GM04503 (cell line): ENCODE measurements at regions not wholly inside any gene's neighbourhood (a gene's known extent, or its start where the extent isn't known, plus 50 kb on each side); places are given as distances from the start of the nearest gene placed in this dataset.
A peak's percentile ranks its signal among the peaks of the same experiment; 100 is the strongest.

Experiments
- DNase-seq: peaks from one replicate; pipeline ENCODE4 v3.0.0-alpha.2; 2012; ENCODE audit warnings: low read depth

DNA sequence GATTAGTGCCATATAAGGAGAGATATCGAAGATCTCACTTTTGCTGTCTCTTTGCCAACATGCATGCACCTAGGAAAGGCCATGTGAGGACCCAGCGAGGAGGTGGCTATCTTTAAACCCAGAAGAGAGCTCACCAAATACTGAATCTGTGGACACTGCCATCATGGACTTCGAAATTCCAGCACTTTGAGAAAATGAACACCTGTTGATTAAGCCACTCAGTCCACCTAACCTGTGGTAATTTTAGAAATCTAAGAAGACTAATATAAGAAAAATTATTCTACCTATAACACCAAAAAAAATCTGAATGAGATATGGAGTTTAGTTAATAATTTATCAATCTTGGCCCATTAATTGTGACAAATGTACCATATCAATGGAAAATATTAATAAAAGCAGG lies 193.6 kb upstream of the CARD18 start:
- DNase-seq: no peak

DNA sequence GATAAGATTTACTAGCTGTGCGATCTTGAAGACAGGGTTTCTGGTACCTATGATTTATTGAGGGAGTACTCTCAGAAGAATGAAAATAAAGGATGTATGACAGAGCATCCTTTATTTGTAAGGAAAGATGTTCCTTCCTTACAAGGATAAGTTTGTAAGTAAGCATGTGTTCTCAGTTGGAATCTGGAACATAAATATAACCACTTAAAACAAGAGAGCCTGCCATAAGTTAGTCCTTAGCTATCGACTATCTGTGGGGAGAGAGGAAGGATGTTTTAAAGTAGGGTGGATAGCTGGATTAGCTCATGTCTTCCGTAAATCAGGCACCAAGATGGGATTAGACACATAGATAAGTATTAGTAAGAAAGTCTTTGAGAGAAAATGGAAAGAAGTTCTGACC lies 192.6 kb upstream of the CARD18 start:
- no peak for DNase-seq

DNA sequence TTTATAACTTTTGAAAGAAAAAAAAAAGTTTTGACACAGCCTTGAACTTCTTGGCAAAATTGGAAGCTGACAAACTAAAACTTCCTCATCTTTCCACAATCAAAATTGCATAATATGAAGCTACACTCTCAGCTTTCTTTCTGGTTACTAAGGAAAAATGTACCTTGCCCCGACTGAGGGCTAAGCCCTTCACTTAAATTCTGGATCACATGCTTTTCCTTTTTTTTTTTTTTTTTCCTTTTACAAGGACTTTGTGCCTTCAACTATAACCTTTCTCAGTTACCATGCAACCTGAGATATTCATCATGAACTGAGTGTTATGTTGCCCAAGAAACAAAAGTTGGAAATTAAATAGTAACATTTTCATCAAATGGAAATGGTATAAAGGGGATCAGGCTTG lies 188.5 kb upstream of the CARD18 start:
- DNase-seq: no peak

DNA sequence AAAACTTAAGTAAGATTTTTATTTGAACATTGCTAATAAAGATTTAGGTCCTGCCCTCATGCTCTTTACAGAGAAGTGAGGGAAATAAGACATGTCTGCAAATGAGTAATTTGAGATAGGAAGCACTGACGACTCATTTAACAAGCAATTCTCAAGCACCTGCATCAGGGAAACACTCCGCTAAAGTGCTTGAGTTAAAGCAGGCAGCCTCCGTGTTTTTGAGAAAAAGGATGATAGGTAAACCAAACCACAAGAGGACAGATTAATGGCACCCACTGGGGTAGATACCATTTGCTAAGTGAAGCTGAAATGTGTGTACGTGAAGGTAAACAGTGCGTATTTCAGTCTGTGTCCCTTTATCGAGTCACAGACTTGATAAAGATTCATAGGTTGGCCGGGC lies 184.6 kb upstream of the CARD18 start:
- no peak for DNase-seq

DNA sequence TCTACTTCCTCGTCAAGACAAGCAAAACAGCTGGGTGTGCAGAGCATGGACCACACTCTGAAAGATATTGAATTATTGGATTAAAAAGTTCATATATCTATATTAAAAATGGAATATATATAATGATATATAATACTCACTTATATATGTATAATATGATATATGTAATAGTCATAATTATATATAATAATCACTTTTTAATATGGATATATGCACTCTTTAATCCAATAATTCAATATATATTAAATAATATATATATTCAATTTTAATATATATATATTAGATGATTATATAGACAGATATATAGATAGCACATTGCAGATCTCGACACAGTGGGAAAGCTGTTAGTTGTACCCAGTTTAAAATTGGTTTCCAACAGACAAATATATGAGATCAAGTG lies 182.1 kb upstream of the CARD18 start:
- DNase-seq: no peak

DNA sequence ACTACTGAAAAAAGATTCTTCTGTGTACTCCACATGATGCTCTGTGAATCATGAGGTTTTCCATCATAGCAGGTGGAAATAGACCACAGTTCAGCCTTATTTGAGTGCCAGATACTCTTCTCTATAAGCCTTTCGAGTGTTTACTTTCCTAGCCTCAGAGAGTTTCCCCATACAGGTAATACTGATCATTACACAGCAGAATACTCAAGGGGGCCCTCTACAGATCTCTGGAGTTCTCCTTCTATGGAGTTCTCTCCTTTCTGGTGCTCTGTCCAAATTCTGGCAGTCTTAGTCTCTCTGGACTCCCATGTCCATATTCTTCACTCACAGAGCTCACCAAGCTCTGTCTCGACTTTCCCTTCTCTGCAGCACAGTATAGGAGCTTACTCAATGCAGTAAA lies 175.7 kb upstream of the CARD18 start:
- DNase-seq: no peak

DNA sequence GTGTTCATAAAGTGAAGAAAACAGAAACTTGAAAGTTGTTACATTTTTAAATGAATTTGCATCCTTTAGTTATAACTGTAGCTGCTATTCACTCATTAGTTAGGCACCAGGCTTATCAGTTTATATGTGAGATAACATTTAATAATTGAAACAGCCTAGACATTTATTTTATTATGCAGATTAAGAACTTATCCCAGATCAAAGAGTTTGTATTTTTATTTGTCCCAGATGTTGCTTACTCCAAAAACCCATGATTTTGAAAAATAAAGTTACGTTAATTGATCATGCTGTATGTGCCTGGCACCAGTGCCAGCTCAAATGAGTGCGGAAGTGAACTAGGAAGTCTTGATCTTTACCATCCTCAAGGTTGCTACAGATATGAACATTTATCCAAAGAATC lies 172.7 kb upstream of the CARD18 start:
- no peak for DNase-seq

DNA sequence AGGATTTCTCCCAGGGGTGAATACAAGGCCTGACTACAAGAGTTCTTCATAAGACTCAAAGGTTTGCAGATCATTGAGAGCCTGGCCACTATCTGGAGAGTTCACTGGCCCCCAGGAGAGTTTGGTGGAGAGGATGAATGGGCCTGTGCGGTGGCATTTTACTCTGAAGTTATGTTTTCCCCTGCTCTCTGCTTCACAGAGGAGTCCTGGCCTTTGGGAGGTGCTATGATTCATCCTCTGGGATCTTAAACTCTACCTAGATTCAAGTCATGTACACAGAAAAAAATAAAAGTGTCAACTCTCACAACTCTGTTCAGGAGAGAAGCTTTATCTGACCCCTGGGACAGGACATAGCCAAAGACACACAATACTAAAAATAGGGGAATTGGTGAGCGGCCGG lies 159.1 kb upstream of the CARD18 start:
- no peak for DNase-seq

DNA sequence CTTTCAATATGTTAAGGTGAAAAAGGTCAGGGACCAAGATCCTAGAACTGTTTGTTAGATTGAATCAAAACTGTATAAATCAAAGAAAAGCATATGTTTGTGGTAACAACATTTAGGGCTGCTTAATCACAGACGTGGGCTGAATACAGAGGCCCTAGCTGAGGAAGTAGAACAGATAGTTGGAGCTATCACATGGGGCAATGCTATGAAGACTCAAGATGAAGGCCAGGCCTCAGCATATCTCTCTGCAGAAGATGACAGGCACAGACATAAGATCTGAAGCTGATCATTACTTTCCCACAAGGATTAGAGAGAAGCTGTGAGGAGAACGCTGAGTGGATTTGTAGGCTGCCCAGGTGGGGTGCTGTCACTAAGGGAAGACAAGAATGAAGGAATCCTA lies 158.6 kb upstream of the CARD18 start:
- no peak for DNase-seq

DNA sequence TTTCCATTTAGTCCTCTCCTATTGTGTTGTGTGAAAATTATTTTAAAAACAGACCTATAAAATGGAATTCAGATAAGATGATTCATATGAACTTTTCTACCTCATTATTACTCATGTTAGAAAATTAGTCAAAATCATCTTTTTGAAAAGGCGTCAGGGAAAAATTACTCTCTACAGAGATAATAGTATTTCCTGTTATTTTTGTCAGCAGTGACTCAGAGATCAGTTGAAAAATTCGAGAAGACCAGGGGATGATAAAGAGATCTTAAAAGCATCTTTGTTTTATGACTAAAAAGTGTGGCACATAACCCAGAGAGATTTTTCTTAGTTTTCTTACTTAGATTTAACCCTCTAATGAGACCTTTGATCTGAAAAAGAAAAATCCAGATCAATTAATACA lies 157.9 kb upstream of the CARD18 start:
- peak; percentile 17 for DNase-seq

DNA sequence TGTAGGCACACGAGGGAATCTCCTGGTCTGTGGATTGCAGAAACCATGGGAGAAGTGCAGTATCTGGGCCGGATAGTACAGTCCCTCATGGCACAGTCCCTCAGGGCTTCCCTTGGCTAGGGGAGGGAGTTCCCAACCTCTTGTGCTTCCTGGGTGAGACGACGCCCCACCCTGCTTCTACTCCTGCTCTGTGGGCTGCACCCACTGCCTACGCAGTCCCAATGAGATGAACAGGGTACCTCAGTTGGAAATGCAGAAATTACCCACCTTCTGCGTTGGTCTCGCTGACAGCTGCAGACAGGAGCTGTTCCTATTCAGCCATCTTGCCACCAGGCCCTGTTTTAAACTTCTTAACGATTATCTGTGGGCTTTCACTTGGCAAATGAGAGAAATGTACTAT lies 157.2 kb upstream of the CARD18 start:
- no peak for DNase-seq

DNA sequence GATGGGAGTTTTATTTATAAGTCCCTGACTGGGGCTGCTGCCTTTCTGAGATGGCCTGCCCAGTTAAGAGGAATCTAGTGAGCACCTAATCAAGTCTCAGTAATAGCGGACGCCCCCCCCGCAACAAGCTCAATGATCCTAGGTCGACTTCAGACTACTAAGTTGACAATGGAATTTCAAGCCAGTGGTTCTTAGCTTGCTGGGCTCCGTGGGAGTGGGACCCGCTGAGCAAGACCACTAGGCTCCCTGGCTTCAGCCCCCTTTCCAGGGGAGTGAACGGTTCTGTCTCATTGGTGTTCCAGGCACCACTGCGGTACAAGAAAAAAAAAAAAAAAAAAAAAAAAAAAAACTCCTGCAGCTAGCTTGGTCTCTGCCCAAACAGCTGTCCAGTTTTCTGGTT lies 156.8 kb upstream of the CARD18 start:
- DNase-seq: no peak

DNA sequence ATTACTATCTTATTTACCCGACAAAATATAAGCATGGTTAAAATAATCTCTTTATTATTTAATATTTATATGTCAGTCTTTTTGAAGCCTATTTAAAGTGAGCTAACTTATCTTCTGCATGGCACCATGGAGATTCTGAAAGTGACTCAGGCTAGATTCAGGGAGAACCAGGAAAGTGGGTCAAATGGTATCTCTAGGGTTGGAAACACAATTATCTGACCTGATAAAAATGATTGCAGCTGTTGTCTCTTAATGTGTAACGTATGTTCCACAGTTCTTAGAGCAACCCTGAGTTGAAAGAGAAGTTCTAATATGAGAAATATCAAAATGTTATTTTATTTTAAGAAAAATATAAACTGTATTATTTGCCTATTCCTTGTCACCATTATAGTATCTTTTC lies 143.1 kb upstream of the CARD18 start:
- DNase-seq: no peak

DNA sequence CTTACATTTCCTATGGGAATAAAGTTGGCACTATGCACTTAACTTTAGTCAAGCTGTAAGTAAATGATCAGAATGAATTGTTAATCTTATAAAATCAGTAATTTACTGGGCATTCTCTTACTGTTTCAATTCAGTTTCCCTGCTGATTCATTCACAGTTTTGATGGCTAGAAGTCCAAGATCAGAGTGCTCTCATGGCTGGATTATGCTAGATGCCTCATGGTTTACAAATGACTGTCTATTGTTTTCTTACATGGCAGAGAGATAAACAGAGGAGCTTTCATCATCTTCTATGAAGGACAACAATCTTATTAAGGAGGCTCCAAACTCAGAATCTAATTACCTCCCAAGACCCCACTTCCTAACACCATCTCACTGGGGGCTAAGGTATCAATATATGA lies 135.1 kb upstream of the CARD18 start:
- DNase-seq: peak; percentile 5

DNA sequence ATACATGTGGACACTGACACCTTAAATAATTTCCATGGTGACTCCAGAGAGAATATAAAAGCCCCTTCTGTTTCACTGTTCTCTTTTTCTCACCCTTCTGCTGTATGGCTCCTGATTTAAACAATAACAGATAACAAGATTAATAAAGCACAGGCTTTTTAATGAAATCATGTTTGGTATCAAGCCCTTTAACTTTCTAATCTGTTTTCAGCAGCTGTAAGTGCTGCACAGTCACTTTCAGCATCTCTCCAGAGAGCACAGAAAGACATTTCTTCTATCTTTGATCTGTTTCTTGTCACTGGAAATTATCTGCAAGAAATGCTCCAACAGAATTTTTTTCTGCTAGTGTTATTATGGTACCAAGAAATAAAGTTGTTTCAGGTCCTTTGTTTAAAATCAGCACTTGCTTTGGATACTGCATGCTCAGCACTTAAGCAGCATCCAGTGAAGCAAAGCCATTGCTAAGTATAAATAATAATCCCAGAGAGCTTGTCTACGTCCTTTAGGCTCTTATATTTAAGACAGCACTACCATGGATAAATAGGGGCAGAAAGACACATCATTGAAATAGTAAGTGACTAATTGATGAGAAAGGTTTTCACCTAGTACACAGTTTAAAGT lies 134.2 kb upstream of the CARD18 start:
- no peak for DNase-seq

DNA sequence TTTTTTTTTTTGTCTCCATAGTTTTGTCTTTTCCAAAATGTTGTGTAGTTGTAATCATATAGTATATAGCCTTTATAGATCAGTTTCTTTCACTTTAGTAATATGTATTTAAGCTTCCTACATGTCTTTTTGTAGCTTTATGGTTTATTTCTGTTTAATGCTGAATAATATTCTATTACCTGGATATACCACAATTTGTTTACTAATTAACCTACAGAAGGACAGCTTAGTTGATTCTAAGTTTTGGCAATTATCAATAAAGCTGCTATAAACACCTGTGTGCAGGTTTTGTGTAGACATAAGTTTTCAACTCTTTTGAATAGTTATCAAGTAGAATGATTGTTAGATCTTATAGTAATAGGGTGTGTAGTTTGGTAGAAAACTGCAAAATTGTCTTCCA lies 130.3 kb upstream of the CARD18 start:
- DNase-seq: no peak

DNA sequence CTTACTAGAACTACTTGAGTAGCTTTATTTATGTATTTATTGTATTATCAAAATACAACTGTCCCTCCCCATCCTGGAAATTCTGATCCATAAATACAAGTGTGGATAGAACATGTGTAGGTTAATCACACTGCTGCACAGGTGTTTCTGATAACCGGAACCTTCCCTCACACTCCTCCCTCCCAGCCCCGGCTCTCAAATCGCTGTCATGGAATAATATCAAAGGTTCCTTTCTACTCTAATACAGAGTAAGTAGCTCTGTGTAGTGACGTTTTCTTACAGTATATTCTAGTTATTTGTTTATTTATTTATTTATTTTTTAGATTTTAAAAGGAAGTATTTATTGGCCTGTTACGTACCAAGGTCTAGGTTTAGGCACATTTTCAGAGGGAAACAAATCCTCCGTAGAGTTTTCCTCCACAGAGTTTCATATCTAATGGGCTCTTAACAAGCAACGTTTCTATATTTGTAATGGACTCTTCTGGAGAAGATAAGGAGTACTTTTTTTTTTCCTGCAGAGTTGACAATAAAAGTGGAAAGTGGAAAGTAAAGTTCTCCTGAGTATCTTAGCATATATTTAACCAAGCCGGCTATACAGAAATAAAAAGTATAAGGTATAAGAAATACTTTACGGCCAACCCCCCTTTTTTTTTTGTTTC lies 129.0 kb upstream of the CARD18 start:
- DNase-seq: no peak

DNA sequence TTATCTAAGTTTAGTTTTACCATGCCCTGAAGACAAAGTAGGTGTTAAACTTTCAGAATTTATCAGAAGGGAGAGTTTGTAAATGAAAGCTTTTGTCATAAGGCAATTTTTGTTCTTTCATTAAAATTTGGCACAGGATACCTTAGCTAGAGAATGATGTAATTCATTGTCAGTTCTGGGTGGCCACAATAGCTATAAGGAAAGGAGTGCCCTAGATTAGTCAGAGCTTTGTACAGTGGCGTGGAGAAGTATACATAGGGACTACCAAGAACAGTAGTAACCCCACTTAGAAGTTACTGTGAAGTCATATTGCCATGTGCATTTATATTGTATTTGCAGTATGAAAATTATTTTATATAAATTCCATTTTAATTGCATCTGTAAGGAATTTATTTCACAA lies 126.3 kb upstream of the CARD18 start:
- no peak for DNase-seq

DNA sequence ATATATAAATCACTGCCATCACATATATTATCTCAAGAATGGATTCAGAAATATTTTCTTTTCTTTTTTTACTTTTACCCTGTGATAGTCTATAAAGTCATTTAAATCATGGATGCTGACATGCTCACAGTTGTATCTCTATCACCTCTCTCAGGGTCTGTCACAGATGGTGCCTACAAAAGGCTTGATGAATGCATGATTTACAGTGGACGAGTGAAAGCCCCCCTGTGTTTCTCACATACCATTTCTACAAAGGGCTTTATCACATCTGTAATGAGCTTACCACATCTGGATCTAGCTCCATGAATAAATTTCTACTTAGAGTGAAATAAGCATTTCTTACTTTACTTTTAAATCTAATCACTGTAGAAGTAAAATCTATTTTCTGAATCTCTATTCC lies 121.4 kb upstream of the CARD18 start:
- no peak for DNase-seq

DNA sequence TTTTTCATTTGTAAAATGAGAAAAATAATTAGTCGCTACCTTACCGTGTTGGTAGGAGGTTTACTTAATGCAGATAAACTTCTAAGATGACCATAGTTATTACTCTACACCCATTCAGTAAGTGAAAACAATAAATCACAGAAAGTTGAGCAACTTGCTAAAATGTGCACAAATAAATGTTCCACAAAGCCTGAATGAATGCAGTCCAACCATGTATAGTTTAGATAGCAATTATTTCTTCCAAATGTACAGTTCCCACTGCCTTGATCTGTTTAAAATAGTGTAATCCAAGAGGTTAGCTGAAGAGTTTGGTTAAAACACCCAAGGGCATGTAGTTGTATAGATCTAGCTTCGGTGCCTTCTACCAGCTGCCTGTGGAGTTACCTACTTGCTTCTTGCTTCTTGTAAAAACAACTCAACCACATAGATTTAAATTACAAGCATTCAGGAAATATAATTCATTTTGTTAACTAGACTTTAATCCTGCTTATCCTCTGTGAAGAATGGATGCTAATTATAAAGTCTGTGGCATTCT lies 106.3 kb upstream of the CARD18 start:
- DNase-seq: no peak

DNA sequence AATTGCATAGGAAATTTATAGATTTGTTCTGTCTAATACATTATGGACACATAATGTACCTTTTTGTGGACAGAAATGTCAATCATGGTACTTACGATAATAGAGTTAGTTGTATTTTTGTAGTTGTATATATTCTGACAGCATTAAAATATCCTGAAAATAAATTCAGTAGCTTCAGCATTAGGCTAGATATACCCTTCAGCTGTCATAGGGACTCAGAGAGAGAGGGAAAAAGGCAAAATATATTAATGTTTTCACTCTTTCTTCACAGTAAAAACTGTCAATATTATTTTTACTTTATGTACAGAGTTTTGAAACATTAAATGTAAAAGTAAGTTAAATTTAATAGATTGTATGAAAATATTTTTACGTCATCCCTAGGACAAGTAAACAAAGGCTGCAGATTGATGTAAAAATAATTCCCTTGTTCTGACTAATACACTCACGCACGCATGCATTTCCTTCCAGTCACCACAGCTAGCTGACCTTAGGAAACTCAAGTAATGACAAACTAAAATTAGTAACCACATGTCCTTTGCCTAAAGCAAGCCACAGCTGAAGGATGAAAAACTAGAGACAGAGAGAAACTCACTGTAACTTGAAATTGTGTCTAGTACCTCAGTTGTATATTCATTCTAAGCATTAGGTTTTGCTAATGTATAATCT lies 104.7 kb upstream of the CARD18 start:
- DNase-seq: peak; percentile 85

DNA sequence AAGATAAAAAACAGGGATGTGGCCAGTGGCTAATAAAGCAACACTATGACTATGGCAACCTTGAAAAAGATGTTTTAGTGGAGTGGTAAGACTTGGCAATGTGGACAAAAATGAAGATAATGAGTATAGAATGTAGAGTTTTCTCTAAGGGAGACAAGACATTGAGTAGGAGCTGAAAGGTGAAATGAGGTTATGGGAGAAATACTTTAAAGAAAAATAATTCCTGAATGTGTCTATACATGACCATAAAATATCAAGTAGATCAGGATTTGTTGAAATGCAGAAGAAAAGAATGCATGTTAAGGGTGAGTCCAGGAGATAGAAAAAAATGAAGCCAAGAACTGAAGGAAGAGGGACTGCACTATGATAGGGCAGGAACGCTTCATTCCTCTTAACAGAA lies 101.6 kb upstream of the CARD18 start:
- DNase-seq: no peak

DNA sequence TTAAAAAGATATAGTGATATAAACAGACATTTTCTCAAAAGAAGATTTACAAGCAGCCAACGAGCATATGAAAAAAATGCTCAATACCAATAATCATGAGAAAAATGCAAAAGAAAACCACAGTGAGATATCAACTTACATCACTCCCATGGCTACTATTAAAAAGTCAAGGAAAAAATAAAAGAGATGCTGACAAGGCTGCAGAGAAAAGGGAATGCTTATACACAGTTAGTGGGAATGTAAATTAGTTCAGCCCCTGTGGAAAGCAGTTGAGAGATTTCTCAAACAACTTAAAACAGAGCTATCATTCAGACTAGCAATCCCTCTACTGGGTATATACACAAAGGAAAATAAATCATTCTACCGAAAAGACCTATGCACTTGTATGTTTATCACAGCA lies 97.1 kb upstream of the CARD18 start:
- peak; percentile 53 for DNase-seq

DNA sequence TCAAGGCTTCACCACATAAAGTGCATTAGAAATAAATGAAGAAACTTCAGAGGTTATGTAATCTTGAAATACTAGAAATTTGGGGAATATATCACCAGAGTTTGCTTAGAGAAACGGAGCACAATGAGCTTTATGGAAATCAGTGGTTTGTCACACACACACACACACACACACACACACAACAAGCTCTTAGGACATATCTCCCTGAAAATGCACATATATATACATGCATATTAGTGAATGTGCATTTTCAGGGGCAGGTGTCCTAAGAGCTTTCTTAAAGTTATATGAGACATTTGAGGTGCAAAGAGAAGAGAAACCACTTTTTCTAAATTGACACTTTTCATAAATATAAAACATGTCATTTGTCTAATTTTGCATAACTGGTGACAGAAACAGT lies 93.7 kb upstream of the CARD18 start:
- no peak for DNase-seq
